OCI-LY7 (cell line): ENCODE measurements at regions not wholly inside any gene's neighbourhood (a gene's known extent, or its start where the extent isn't known, plus 50 kb on each side); places are given as distances from the start of the nearest gene placed in this dataset.

Experiments
- CTCF ChIP-seq: fragments of 200-600 bp; sonication (generic); conservative IDR thresholded peaks from 2 replicates; pipeline ENCODE4 v1.5.1; 2014; ENCODE audit warnings: mild to moderate bottlenecking, antibody characterized with exemption, low read length, moderate library complexity, mixed read lengths
- EZH2phosphoT487 ChIP-seq: fragments of 200-600 bp; sonication (generic); IDR thresholded peaks from 2 replicates; pipeline ENCODE4 v1.6.1; 2018; ENCODE audit warnings: low read depth, borderline replicate concordance, mild to moderate bottlenecking, mixed run types, antibody characterized with exemption, low read length, moderate library complexity, mixed read lengths

GRCh38 chr2:81979086-81979485 lies 1674.5 kb upstream of the LRRTM1 start:
- TF ChIP-seq CTCF = no peak
- TF ChIP-seq EZH2phosphoT487 = no peak
